ENCODE measurements at regions not wholly inside any gene's neighbourhood (a gene's known extent, or its start where the extent isn't known, plus 50 kb on each side); places are given as distances from the start of the nearest gene placed in this dataset.

DNA sequence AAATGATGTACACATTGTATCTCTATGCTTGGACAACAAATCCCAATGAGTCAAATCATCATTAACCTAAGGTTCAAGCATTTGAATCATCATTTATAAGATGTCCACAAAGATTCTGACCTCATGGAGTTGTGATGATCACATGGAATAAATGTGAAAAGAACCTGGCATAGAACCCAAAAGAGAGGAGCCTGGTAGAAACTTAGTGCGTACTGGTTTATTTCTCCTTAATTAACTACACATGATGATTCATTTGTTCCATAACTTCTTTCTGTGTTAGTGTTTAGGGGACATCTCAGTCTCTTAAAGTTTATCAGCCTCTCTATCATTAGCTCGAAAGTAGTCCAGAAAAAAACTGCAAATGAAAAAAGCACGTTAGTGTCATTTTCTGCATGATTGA is 411.6 kb downstream of the BRINP1 start:
- no peak overlapping the region for H3K4me2 ChIP-seq (ENCODE audit: low read length)
- no peak overlapping the region for H3K4me3 ChIP-seq (ENCODE audit: low read length)
- TF ChIP-seq TAF1 (IDR thresholded peaks at IDR 0.05; ENCODE audit: low read depth) (no peak), MXI1 (conservative IDR thresholded peaks at IDR 0.05; ENCODE audit: poor library complexity, severe bottlenecking) (no peak), RAD21 (conservative IDR thresholded peaks at IDR 0.05) (no peak), EP300 (conservative IDR thresholded peaks at IDR 0.05; ENCODE audit: poor library complexity, severe bottlenecking) (no peak), EZH2 (IDR thresholded peaks at IDR 0.05; ENCODE audit: borderline replicate concordance, insufficient read depth, low read length, poor library complexity, severe bottlenecking) (no peak), POLR2AphosphoS5 (IDR thresholded peaks at IDR 0.05) (no peak), SMC3 (conservative IDR thresholded peaks at IDR 0.05; ENCODE audit: poor library complexity) (no peak)
- TF ChIP-seq, protein P1, sequence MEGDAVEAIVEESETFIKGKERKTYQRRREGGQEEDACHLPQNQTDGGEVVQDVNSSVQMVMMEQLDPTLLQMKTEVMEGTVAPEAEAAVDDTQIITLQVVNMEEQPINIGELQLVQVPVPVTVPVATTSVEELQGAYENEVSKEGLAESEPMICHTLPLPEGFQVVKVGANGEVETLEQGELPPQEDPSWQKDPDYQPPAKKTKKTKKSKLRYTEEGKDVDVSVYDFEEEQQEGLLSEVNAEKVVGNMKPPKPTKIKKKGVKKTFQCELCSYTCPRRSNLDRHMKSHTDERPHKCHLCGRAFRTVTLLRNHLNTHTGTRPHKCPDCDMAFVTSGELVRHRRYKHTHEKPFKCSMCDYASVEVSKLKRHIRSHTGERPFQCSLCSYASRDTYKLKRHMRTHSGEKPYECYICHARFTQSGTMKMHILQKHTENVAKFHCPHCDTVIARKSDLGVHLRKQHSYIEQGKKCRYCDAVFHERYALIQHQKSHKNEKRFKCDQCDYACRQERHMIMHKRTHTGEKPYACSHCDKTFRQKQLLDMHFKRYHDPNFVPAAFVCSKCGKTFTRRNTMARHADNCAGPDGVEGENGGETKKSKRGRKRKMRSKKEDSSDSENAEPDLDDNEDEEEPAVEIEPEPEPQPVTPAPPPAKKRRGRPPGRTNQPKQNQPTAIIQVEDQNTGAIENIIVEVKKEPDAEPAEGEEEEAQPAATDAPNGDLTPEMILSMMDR (IDR thresholded peaks at IDR 0.05; ENCODE audit: poor library complexity, severe bottlenecking) = no peak
- TF ChIP-seq, protein P2, sequence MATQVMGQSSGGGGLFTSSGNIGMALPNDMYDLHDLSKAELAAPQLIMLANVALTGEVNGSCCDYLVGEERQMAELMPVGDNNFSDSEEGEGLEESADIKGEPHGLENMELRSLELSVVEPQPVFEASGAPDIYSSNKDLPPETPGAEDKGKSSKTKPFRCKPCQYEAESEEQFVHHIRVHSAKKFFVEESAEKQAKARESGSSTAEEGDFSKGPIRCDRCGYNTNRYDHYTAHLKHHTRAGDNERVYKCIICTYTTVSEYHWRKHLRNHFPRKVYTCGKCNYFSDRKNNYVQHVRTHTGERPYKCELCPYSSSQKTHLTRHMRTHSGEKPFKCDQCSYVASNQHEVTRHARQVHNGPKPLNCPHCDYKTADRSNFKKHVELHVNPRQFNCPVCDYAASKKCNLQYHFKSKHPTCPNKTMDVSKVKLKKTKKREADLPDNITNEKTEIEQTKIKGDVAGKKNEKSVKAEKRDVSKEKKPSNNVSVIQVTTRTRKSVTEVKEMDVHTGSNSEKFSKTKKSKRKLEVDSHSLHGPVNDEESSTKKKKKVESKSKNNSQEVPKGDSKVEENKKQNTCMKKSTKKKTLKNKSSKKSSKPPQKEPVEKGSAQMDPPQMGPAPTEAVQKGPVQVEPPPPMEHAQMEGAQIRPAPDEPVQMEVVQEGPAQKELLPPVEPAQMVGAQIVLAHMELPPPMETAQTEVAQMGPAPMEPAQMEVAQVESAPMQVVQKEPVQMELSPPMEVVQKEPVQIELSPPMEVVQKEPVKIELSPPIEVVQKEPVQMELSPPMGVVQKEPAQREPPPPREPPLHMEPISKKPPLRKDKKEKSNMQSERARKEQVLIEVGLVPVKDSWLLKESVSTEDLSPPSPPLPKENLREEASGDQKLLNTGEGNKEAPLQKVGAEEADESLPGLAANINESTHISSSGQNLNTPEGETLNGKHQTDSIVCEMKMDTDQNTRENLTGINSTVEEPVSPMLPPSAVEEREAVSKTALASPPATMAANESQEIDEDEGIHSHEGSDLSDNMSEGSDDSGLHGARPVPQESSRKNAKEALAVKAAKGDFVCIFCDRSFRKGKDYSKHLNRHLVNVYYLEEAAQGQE (IDR thresholded peaks at IDR 0.05; ENCODE audit: borderline replicate concordance) = no peak
- no peaks in the 10 kb centered on the region for H3K9me3 ChIP-seq (ENCODE audit: low read length)
- H3K79me2 ChIP-seq (replicated peaks; ENCODE audit: insufficient read depth, low read length) = no peaks in the 10 kb centered on the region
- no peaks in the 10 kb centered on the region for H3F3A ChIP-seq (ENCODE audit: insufficient read depth, low read length, poor library complexity, severe bottlenecking)
- H3K27ac ChIP-seq (ENCODE audit: low read length) = no peak overlapping the region
- no peak overlapping the region for H3K9ac ChIP-seq (ENCODE audit: low read length)
- H2AFZ ChIP-seq (ENCODE audit: low read depth, low read length) = no peak overlapping the region
- H3K36me3 ChIP-seq (ENCODE audit: insufficient read depth, low read length) = no peaks in the 10 kb centered on the region
- H3K9me2 ChIP-seq (ENCODE audit: insufficient read depth, low read length) = no peaks in the 10 kb centered on the region
- H4K20me1 ChIP-seq (ENCODE audit: insufficient read depth) = no peaks in the 10 kb centered on the region
- no peaks in the 10 kb centered on the region for H3K27me3 ChIP-seq (ENCODE audit: insufficient read depth, low read depth, low read length)

DNA sequence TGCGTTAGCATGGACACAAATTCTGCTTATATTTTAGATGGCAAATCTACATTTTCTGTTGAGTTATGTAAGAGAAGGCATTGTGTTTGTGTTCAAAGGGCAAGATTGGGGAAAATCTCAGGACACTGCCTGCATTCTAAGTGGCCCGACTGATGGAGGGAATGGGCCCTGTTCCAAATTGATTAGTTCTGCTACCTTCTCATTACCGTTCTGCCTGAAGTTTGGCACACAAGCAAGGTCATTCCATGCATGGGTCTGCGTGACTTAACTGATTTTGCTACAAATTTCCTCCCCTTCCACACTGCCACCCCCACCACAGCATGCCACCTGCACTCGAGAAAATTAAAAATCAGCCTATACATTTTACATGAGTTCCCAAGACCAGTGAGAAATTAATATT is 409.9 kb downstream of the BRINP1 start:
- Histone ChIP-seq H3K27ac (ENCODE audit: low read length) (no peak overlapping the region), H3K9ac (ENCODE audit: low read length) (no peak overlapping the region)
- TF ChIP-seq, protein P2 (IDR thresholded peaks at IDR 0.05; ENCODE audit: borderline replicate concordance) = no peak
- TF ChIP-seq MXI1 (conservative IDR thresholded peaks at IDR 0.05; ENCODE audit: poor library complexity, severe bottlenecking) (no peak), TAF1 (IDR thresholded peaks at IDR 0.05; ENCODE audit: low read depth) (no peak)

More for the DNA sequence above, 409.9 kb downstream of the BRINP1 start:
- H2AFZ ChIP-seq (ENCODE audit: low read depth, low read length) = no peak overlapping the region
- no peaks in the 10 kb centered on the region for H3K9me3 ChIP-seq (ENCODE audit: low read length)
- no peak overlapping the region for H3K4me2 ChIP-seq (ENCODE audit: low read length)
- H3K9me2 ChIP-seq (ENCODE audit: insufficient read depth, low read length) = no peaks in the 10 kb centered on the region
- H4K20me1 ChIP-seq (ENCODE audit: insufficient read depth) = no peaks in the 10 kb centered on the region
- H3K36me3 ChIP-seq (ENCODE audit: insufficient read depth, low read length) = no peaks in the 10 kb centered on the region
- no peaks in the 10 kb centered on the region for H3F3A ChIP-seq (ENCODE audit: insufficient read depth, low read length, poor library complexity, severe bottlenecking)
- H3K79me2 ChIP-seq (replicated peaks; ENCODE audit: insufficient read depth, low read length) = no peaks in the 10 kb centered on the region
- H3K27me3 ChIP-seq (ENCODE audit: insufficient read depth, low read depth, low read length) = no peaks in the 10 kb centered on the region
- no peak overlapping the region for H3K4me3 ChIP-seq (ENCODE audit: low read length)

Data from neural cell (in vitro differentiated cells).